Muscle layer of colon (tissue), 2 donors: ENCODE measurements at regions not wholly inside any gene's neighbourhood (a gene's known extent, or its start where the extent isn't known, plus 50 kb on each side); places are given as distances from the start of the nearest gene placed in this dataset.

ENCODE experiments used
- H3K27ac ChIP-seq: one replicate; pipeline ENCODE4 v1.7.0; 2013; ENCODE audit warnings: low read depth, mild to moderate bottlenecking, low read length, moderate library complexity
- H3K27me3 ChIP-seq, 2 donors: one replicate each; pipeline ENCODE4 v1.7.0; 2013; ENCODE audit warnings: low read length in 2 of 2, mild to moderate bottlenecking in 2 of 2; ENCODE audit not compliant: insufficient read depth in 2 of 2, control insufficient read depth in 1 of 2
- H3K36me3 ChIP-seq: one replicate; pipeline ENCODE4 v1.7.0; 2013; ENCODE audit warnings: mild to moderate bottlenecking, low read length; ENCODE audit not compliant: insufficient read depth
- H3K4me1 ChIP-seq: one replicate; pipeline ENCODE4 v1.7.0; 2013; ENCODE audit warnings: mild to moderate bottlenecking, low read length; ENCODE audit not compliant: insufficient read depth
- H3K4me3 ChIP-seq, 2 donors: one replicate each; pipeline ENCODE4 v1.7.0; 2013; ENCODE audit warnings: low read length in 2 of 2, low read depth in 1 of 2, mild to moderate bottlenecking in 1 of 2, moderate library complexity in 1 of 2
- H3K9ac ChIP-seq: one replicate; pipeline ENCODE4 v1.7.0; 2013; ENCODE audit warnings: low read length
- H3K9me3 ChIP-seq: one replicate; pipeline ENCODE4 v1.7.0; 2013; ENCODE audit warnings: mild to moderate bottlenecking, low read length
- donor health status: abdominal sarcoma.
- donor health status: Adenocarcinoma of cecum.

- Histone ChIP-seq H3K4me3 (no peak overlapping the region), H3K27me3 (no peaks in the 10 kb centered on the region), H3K36me3 (no peaks in the 10 kb centered on the region), H3K4me1 (no peaks in the 10 kb centered on the region), H3K27ac (no peak overlapping the region), H3K9ac (no peak overlapping the region), H3K9me3 (no peaks in the 10 kb centered on the region)
Measured at GRCh38 chr7:109318136-109318535, 748.5 kb downstream of the DNAJB9 start.

DNA sequence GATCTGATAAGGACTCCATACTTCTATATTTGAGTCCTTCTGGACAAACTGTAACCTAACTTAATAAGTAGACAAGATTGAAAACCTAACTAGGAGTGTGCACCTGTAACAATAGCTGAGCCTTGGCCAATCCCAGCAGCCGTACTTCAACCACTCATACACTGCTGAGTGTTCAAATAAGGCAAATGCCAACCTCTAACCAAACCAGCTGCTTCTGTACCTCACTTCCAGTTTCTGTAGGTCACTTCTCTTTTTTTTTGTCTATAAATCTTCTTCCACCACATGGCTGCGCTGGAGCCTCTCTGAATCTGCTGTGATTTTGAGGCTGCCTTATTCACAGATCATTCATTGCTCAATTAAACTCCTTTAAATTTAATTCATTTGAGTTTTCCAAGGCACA is 753.2 kb downstream of the DNAJB9 start:
- Histone ChIP-seq H3K27ac (no peak overlapping the region), H3K36me3 (no peaks in the 10 kb centered on the region)

DNA sequence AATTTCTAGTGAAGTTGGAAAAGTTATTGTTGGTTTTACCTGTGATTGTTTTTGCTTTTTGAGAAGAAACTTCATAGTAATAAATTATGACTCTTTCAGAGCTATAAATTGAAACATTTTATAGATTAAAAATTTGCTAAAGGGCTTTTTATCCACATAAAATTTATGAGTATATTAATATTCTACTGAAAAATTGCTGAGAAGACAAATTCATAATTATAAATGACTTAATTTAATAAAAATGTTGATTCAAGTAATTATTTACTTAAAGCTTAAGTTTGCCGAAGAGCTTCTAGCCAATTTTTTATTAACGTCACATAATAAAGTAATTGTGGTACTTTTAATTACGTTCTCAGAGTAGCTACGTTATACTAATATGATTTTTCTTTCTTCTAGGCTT is 761.7 kb downstream of the DNAJB9 start:
- H3K27ac ChIP-seq = no peak overlapping the region
- H3K4me3 ChIP-seq = no peak overlapping the region
- no peaks in the 10 kb centered on the region for H3K4me1 ChIP-seq
- H3K27me3 ChIP-seq = no peaks in the 10 kb centered on the region
- H3K9me3 ChIP-seq = no peaks in the 10 kb centered on the region
- H3K9ac ChIP-seq = no peak overlapping the region
- no peaks in the 10 kb centered on the region for H3K36me3 ChIP-seq

More for the DNA sequence above, 753.2 kb downstream of the DNAJB9 start:
- no peaks in the 10 kb centered on the region for H3K9me3 ChIP-seq
- no peaks in the 10 kb centered on the region for H3K4me1 ChIP-seq
- no peak overlapping the region for H3K4me3 ChIP-seq
- H3K9ac ChIP-seq = no peak overlapping the region
- no peaks in the 10 kb centered on the region for H3K27me3 ChIP-seq

DNA sequence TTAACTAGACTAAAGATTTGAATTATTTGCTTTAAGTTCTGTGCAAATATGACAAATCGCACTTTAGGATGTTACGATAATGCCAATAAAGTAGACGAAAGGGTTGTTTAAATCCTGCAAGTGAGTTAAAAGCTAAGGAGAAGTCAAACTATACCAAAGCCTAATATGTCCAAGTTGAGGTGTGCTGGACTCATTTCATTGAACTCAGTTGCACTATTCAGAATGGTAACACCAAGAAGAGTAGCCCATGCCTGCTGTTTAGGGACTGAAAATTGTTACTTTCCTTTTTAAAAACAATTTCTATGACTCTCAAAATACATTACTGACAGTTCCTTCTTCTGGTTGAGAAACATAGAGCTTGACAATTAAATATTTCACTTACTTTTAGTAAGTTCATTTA is 766.3 kb downstream of the DNAJB9 start:
- Histone ChIP-seq H3K9me3 (no peaks in the 10 kb centered on the region), H3K9ac (no peak overlapping the region), H3K36me3 (no peaks in the 10 kb centered on the region), H3K4me3 (no peak overlapping the region), H3K4me1 (no peaks in the 10 kb centered on the region), H3K27me3 (no peaks in the 10 kb centered on the region), H3K27ac (no peak overlapping the region)

GRCh38 chr7:109336531-109336930 is 766.9 kb downstream of the DNAJB9 start:
- no peaks in the 10 kb centered on the region for H3K27me3 ChIP-seq
- H3K9me3 ChIP-seq = no peaks in the 10 kb centered on the region
- no peaks in the 10 kb centered on the region for H3K36me3 ChIP-seq
- no peak overlapping the region for H3K4me3 ChIP-seq
- no peaks in the 10 kb centered on the region for H3K4me1 ChIP-seq
- no peak overlapping the region for H3K9ac ChIP-seq
- no peak overlapping the region for H3K27ac ChIP-seq

GRCh38 chr7:109343678-109344077 is 774.0 kb downstream of the DNAJB9 start:
- H3K4me1 ChIP-seq = no peaks in the 10 kb centered on the region
- H3K27me3 ChIP-seq = no peaks in the 10 kb centered on the region
- no peak overlapping the region for H3K9ac ChIP-seq
- H3K36me3 ChIP-seq = no peaks in the 10 kb centered on the region
- H3K4me3 ChIP-seq = no peak overlapping the region
- H3K27ac ChIP-seq = no peak overlapping the region
- H3K9me3 ChIP-seq = no peaks in the 10 kb centered on the region

- Histone ChIP-seq H3K27ac (no peak overlapping the region), H3K4me3 (no peak overlapping the region), H3K4me1 (no peaks in the 10 kb centered on the region), H3K27me3 (no peaks in the 10 kb centered on the region), H3K36me3 (no peaks in the 10 kb centered on the region), H3K9me3 (no peaks in the 10 kb centered on the region), H3K9ac (no peak overlapping the region)
Measured at GRCh38 chr7:109351493-109351892, 781.8 kb downstream of the DNAJB9 start.

- H3K36me3 ChIP-seq = no peaks in the 10 kb centered on the region
- H3K27ac ChIP-seq = no peak overlapping the region
- no peaks in the 10 kb centered on the region for H3K9me3 ChIP-seq
- no peaks in the 10 kb centered on the region for H3K27me3 ChIP-seq
- H3K4me3 ChIP-seq = no peak overlapping the region
- H3K9ac ChIP-seq = no peak overlapping the region
- H3K4me1 ChIP-seq = no peaks in the 10 kb centered on the region
Measured at GRCh38 chr7:109354000-109354399, 784.3 kb downstream of the DNAJB9 start.

DNA sequence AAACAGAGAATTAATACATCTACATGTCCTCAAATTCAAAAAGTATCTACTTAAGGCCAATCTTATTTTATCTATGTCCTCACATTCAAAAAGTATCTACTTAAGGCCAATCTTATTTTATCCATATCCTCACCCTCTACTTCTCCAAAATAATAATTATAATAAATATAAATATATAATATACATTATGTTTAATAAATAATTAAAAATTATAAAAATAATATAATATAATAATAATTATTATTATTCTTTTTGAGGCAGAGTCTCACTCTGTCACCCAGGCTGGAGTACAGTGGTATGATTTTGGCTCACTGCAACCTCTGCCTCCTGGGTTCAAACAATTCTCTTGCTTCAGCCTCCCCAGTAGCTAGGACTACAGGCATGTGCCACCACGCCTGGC is 784.9 kb downstream of the DNAJB9 start:
- Histone ChIP-seq H3K4me3 (no peak overlapping the region), H3K9me3 (no peaks in the 10 kb centered on the region), H3K9ac (no peak overlapping the region), H3K27ac (no peak overlapping the region), H3K4me1 (no peaks in the 10 kb centered on the region), H3K27me3 (no peaks in the 10 kb centered on the region), H3K36me3 (no peaks in the 10 kb centered on the region)

GRCh38 chr7:109375823-109376222 is 806.1 kb downstream of the DNAJB9 start:
- H3K36me3 ChIP-seq = no peaks in the 10 kb centered on the region
- H3K9ac ChIP-seq = no peak overlapping the region
- H3K4me3 ChIP-seq = no peak overlapping the region
- no peaks in the 10 kb centered on the region for H3K9me3 ChIP-seq
- H3K4me1 ChIP-seq = no peaks in the 10 kb centered on the region
- no peak overlapping the region for H3K27ac ChIP-seq
- H3K27me3 ChIP-seq = no peaks in the 10 kb centered on the region

DNA sequence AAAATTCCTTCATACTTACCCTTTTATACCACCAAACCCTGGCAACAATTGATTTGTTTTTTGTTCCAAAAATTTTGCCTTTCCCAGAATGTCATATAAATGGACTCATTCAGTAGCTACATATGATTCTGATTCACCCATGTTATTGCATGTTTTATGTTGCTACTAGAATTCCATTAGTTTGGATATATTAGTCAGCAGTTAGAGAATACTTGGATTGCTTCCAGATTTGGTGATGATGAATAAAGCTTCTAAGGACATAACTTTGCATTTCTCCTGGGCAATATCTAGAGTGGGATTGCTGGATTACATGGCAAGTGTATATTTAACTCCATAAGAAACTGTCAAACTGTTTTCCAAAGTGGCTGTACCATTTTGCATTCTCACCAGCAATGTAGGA is 806.9 kb downstream of the DNAJB9 start:
- Histone ChIP-seq H3K4me3 (no peak overlapping the region), H3K9ac (no peak overlapping the region), H3K27me3 (no peaks in the 10 kb centered on the region), H3K27ac (no peak overlapping the region), H3K36me3 (no peaks in the 10 kb centered on the region), H3K4me1 (no peaks in the 10 kb centered on the region), H3K9me3 (no peaks in the 10 kb centered on the region)

GRCh38 chr7:109377076-109377884 is 807.6 kb downstream of the DNAJB9 start:
- no peak overlapping the region for H3K4me3 ChIP-seq
- H3K9ac ChIP-seq = no peak overlapping the region

More at GRCh38 chr7:109377076-109377884, 807.6 kb downstream of the DNAJB9 start:
- H3K27me3 ChIP-seq = no peaks in the 10 kb centered on the region
- no peaks in the 10 kb centered on the region for H3K4me1 ChIP-seq
- no peaks in the 10 kb centered on the region for H3K9me3 ChIP-seq
- no peak overlapping the region for H3K27ac ChIP-seq
- H3K36me3 ChIP-seq = no peaks in the 10 kb centered on the region
